Nephron progenitor cell (in vitro differentiated cells): ENCODE measurements at regions not wholly inside any gene's neighbourhood (a gene's known extent, or its start where the extent isn't known, plus 50 kb on each side); places are given as distances from the start of the nearest gene placed in this dataset.
"Not testable (repeated sequence)": the region's sequence is repeated elsewhere in the genome, so short reads cannot be mapped to it uniquely, and the experiment has no call there.

Experiments used
- DNase-seq: peaks from one replicate; pipeline ENCODE4 v3.0.0; 2021
- H3K27ac Mint-ChIP-seq: 2 replicates; pipeline ENCODE4 v1.8.0; 2021; ENCODE audit warnings: mild to moderate bottlenecking, moderate library complexity, mixed read lengths
- H3K27me3 Mint-ChIP-seq: 2 replicates; pipeline ENCODE4 v1.8.0; 2021; ENCODE audit warnings: mild to moderate bottlenecking, low read depth, mixed read lengths; ENCODE audit not compliant: poor library complexity
- H3K36me3 Mint-ChIP-seq: 2 replicates; pipeline ENCODE4 v1.8.0; 2021; ENCODE audit warnings: low read depth, mixed read lengths
- H3K4me1 Mint-ChIP-seq: 2 replicates; pipeline ENCODE4 v1.8.0; 2021; ENCODE audit warnings: mixed read lengths
- H3K4me3 Mint-ChIP-seq: 2 replicates; pipeline ENCODE4 v1.8.0; 2021; ENCODE audit warnings: mild to moderate bottlenecking, moderate library complexity, mixed read lengths
- H3K9me3 Mint-ChIP-seq: 2 replicates; pipeline ENCODE4 v1.8.0; 2021; ENCODE audit warnings: mild to moderate bottlenecking, moderate library complexity, mixed read lengths
- CTCF ChIP-seq: fragments of 200-600 bp; sonication (generic); IDR thresholded peaks from 2 replicates; pipeline ENCODE4 v1.5.0; 2021; ENCODE audit warnings: antibody characterized with exemption

GRCh38 chr17:63221939-63222338 lies 224.2 kb downstream of the CYB561 start:
- Mint-ChIP-seq H3K27ac (no peak overlapping the region), H3K9me3 (no peaks in the 10 kb centered on the region), H3K4me1 (no peaks in the 10 kb centered on the region), H3K4me3 (no peak overlapping the region), H3K36me3 (peaks cover 8% of the 10 kb centered on the region), H3K27me3 (no peaks in the 10 kb centered on the region)
- TF ChIP-seq CTCF: no peak
- no peak for DNase-seq

GRCh38 chr17:63222655-63223054 lies 223.5 kb downstream of the CYB561 start:
- DNase-seq: no peak

GRCh38 chr17:63223212-63223911 lies 222.7 kb downstream of the CYB561 start:
- Mint-ChIP-seq H3K27ac (no peak overlapping the region), H3K4me3 (no peak overlapping the region), H3K4me1 (no peaks in the 10 kb centered on the region), H3K27me3 (no peaks in the 10 kb centered on the region), H3K9me3 (peaks cover 11% of the 10 kb centered on the region), H3K36me3 (peaks cover 16% of the 10 kb centered on the region)
- no peak for DNase-seq
- no peak for TF ChIP-seq CTCF

More at GRCh38 chr17:63222655-63223054, 223.5 kb downstream of the CYB561 start:
- H3K27ac Mint-ChIP-seq: no peak overlapping the region
- no peaks in the 10 kb centered on the region for H3K4me1 Mint-ChIP-seq
- peaks cover 6% of the 10 kb centered on the region for H3K9me3 Mint-ChIP-seq
- no peaks in the 10 kb centered on the region for H3K27me3 Mint-ChIP-seq
- no peak for TF ChIP-seq CTCF
- no peak overlapping the region for H3K4me3 Mint-ChIP-seq
- peaks cover 12% of the 10 kb centered on the region for H3K36me3 Mint-ChIP-seq

- Mint-ChIP-seq H3K4me1 (no peaks in the 10 kb centered on the region), H3K36me3 (peaks cover 19% of the 10 kb centered on the region), H3K9me3 (peaks cover 22% of the 10 kb centered on the region), H3K27me3 (no peaks in the 10 kb centered on the region), H3K27ac (no peak overlapping the region), H3K4me3 (no peak overlapping the region)
- no peak for DNase-seq
- no peak for TF ChIP-seq CTCF
These were observed 221.5 kb downstream of the CYB561 start for GRCh38 chr17:63224644-63225043.

GRCh38 chr17:63226720-63227119 lies 219.4 kb downstream of the CYB561 start:
- not testable (repeated sequence) for H3K27me3 Mint-ChIP-seq, DNase-seq, H3K4me3 Mint-ChIP-seq, H3K27ac Mint-ChIP-seq, H3K4me1 Mint-ChIP-seq
- Mint-ChIP-seq H3K36me3 (peaks cover 37% of the 10 kb centered on the region), H3K9me3 (peaks cover 42% of the 10 kb centered on the region)

- not testable (repeated sequence) for H3K27ac Mint-ChIP-seq, H3K4me3 Mint-ChIP-seq, H3K27me3 Mint-ChIP-seq, H3K4me1 Mint-ChIP-seq, DNase-seq
- H3K36me3 Mint-ChIP-seq: peaks cover 56% of the 10 kb centered on the region
- H3K9me3 Mint-ChIP-seq: peaks cover 59% of the 10 kb centered on the region
These were observed 215.0 kb downstream of the CYB561 start for GRCh38 chr17:63231015-63231620.
